ENCODE measurements at regions not wholly inside any gene's neighbourhood (a gene's known extent, or its start where the extent isn't known, plus 50 kb on each side); places are given as distances from the start of the nearest gene placed in this dataset.
A peak's percentile ranks its signal among the peaks of the same experiment; 100 is the strongest.

DNA sequence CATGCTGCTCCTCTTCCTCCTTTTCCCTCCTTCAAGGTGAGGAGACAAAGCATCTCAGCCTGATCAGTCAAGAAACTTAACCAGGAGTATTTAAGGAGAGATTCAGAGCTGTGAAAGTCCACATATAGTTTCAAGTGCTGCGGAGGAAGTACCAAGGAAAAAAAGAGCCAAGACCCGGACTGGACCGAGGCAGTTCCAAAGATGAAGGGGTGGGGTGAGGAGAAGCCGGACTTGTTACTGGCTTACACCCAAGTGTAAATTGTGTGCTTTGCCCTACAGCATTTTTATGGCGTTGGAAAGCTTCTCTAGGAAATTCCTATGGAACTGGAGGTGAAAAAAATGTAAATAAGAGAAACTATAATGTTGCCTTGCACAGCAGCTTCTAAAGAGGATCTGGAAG lies 263.1 kb downstream of the GRIN2B start:
- no peaks in the 10 kb centered on the region for H4K20me1 ChIP-seq (ENCODE audit: insufficient read depth, poor library complexity, severe bottlenecking)
- DNase-seq (ENCODE audit: low spot score) = no peak
- no peaks in the 10 kb centered on the region for H3K4me1 ChIP-seq (ENCODE audit: insufficient read depth)
- H3K27me3 ChIP-seq = peaks cover 20% of the 10 kb centered on the region
- H3K27ac ChIP-seq = no peak overlapping the region
- H3K79me2 ChIP-seq = no peaks in the 10 kb centered on the region
- H3K9me3 ChIP-seq (ENCODE audit: low read depth) = no peaks in the 10 kb centered on the region
- no peak overlapping the region for H3K4me3 ChIP-seq
- no peak overlapping the region for H3K4me2 ChIP-seq
- no peak overlapping the region for H2AFZ ChIP-seq
- H3K9me2 ChIP-seq (replicated peaks; ENCODE audit: insufficient read depth) = no peaks in the 10 kb centered on the region
- no peak for TF ChIP-seq EZH2 (IDR thresholded peaks at IDR 0.05; ENCODE audit: borderline replicate concordance)
- TF ChIP-seq EZH2phosphoT487 (IDR thresholded peaks at IDR 0.05; ENCODE audit: low read depth, severe bottlenecking, unreplicated experiment) = no peak
- no peak for TF ChIP-seq CTCF (IDR thresholded peaks at IDR 0.05; ENCODE audit: poor library complexity)
- no peaks in the 10 kb centered on the region for H3K36me3 ChIP-seq (replicated peaks; ENCODE audit: insufficient read depth, low read depth)
- WGBS (ENCODE audit: low lambda C conversion rate, missing lambda C conversion rate) = 79% methylated on average over 5 of the region's 5 CpGs

DNA sequence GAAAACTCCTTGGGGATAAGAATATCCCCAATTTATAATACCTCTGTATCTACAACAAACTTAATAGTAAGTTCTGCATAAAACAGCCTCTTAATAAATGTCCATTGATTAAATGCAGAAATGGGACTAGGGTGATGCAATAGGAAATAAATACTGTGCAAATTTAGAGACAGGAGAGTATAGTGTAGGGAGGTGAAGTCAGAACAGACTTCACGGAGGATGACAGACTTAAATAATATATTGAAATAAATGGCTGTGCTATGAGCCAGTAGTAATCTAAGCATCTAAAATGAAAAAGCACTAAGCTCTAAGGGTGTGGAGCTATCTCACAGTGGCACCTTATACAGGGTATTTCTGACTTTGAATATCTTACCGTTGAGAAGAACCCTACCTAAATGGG lies 265.3 kb downstream of the GRIN2B start:
- Histone ChIP-seq H3K36me3 (replicated peaks; ENCODE audit: insufficient read depth, low read depth) (no peaks in the 10 kb centered on the region), H3K27ac (no peak overlapping the region), H3K79me2 (no peaks in the 10 kb centered on the region), H3K9me3 (ENCODE audit: low read depth) (no peaks in the 10 kb centered on the region), H4K20me1 (ENCODE audit: insufficient read depth, poor library complexity, severe bottlenecking) (no peaks in the 10 kb centered on the region), H3K4me1 (ENCODE audit: insufficient read depth) (no peaks in the 10 kb centered on the region), H3K4me3 (no peak overlapping the region), H2AFZ (no peak overlapping the region), H3K4me2 (no peak overlapping the region), H3K9me2 (replicated peaks; ENCODE audit: insufficient read depth) (no peaks in the 10 kb centered on the region), H3K27me3 (peaks cover 13% of the 10 kb centered on the region)
- no peak for DNase-seq (ENCODE audit: low spot score)
- TF ChIP-seq EZH2phosphoT487 (IDR thresholded peaks at IDR 0.05; ENCODE audit: low read depth, severe bottlenecking, unreplicated experiment) = no peak
- TF ChIP-seq CTCF (IDR thresholded peaks at IDR 0.05; ENCODE audit: poor library complexity) = no peak
- TF ChIP-seq EZH2 (IDR thresholded peaks at IDR 0.05; ENCODE audit: borderline replicate concordance) = no peak
- WGBS (ENCODE audit: low lambda C conversion rate, missing lambda C conversion rate) = 82% methylated on average over 2 of the region's 2 CpGs

DNA sequence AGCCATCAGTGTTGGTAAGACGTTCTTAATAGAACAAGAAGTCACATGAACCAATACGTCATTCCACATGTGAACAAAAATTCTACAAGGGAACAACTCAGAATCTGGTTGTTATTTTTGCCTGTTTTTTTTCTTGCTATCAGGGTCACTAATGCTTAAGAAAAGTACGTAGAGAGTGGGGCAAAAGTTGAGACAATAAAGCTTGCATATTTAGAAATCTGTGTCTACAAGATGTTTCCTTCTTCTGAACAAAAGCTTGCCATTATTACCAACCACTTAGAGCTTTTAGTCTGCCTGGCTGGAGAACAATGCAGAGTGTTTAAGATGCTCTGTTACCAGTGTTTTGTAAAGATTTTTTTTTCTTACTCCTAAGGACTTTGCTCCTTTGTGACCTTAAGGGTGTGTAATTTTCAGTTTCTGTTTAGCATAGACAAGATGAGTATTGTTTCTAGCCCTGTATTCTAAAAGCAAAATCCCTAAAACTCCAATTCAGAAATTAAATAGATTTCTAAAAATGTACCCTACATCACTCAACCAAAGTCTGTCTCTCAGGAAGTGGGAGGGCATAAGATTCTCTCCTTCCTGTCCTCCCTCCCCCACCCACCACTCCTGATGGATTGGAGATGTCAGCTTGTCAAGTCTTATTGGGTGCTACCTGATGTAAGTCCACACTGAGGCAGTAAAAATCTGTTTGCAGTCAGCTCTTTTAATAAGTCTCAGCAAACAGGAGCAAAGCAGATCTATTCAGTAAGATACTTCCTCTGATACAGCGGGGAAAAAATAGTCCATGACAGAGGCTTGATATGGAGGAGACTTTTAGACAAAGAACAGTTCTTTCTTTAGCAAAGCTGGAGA lies 267.6 kb downstream of the GRIN2B start:
- TF ChIP-seq CTCF (IDR thresholded peaks at IDR 0.05; ENCODE audit: poor library complexity) (no peak), EZH2phosphoT487 (IDR thresholded peaks at IDR 0.05; ENCODE audit: low read depth, severe bottlenecking, unreplicated experiment) (peak; percentile 81), EZH2 (IDR thresholded peaks at IDR 0.05; ENCODE audit: borderline replicate concordance) (no peak)
- 57% methylated on average over 4 of the region's 4 CpGs for WGBS (ENCODE audit: low lambda C conversion rate, missing lambda C conversion rate)
- peaks cover 6% of the 10 kb centered on the region for H3K27me3 ChIP-seq
- H4K20me1 ChIP-seq (ENCODE audit: insufficient read depth, poor library complexity, severe bottlenecking) = no peaks in the 10 kb centered on the region
- H2AFZ ChIP-seq = peak overlapping the region; percentile 42
- H3K4me1 ChIP-seq (ENCODE audit: insufficient read depth) = no peaks in the 10 kb centered on the region
- peak; percentile 64 for DNase-seq (ENCODE audit: low spot score)
- no peaks in the 10 kb centered on the region for H3K9me2 ChIP-seq (replicated peaks; ENCODE audit: insufficient read depth)
- no peaks in the 10 kb centered on the region for H3K9me3 ChIP-seq (ENCODE audit: low read depth)
- no peak overlapping the region for H3K4me3 ChIP-seq
- H3K79me2 ChIP-seq = no peaks in the 10 kb centered on the region
- no peaks in the 10 kb centered on the region for H3K36me3 ChIP-seq (replicated peaks; ENCODE audit: insufficient read depth, low read depth)
- H3K27ac ChIP-seq = peak overlapping the region; percentile 49
- peak overlapping the region; percentile 55 for H3K4me2 ChIP-seq
